SU-DHL-6 (cell line): ENCODE measurements at regions not wholly inside any gene's neighbourhood (a gene's known extent, or its start where the extent isn't known, plus 50 kb on each side); places are given as distances from the start of the nearest gene placed in this dataset.

Experiments
- H2AFZ ChIP-seq: fragments of 200-600 bp; sonication (generic); 2 replicates; pipeline ENCODE4 v1.6.1; 2014; ENCODE audit warnings: low read depth, mild to moderate bottlenecking, moderate library complexity, mixed read lengths, antibody characterized with exemption, low read length; ENCODE audit not compliant: severe bottlenecking
- H3F3A ChIP-seq: fragments of 200-600 bp; shearing (Covaris generic); 2 replicates; pipeline ENCODE4 v1.6.0; 2016; ENCODE audit warnings: antibody characterized with exemption, mild to moderate bottlenecking; ENCODE audit not compliant: insufficient read depth
- H3K27ac ChIP-seq: fragments of 200-600 bp; sonication (generic); 2 replicates; pipeline ENCODE4 v1.5.1; 2016; ENCODE audit warnings: low read depth, mild to moderate bottlenecking, low read length, moderate library complexity, mixed read lengths
- H3K27me3 ChIP-seq: fragments of 200-600 bp; sonication (generic), shearing (Covaris generic); 2 replicates; pipeline ENCODE4 v1.6.0; 2014; ENCODE audit warnings: mild to moderate bottlenecking, low read length
- H3K36me3 ChIP-seq: fragments of 200-600 bp; sonication (generic); 2 replicates; pipeline ENCODE4 v1.6.1; 2014; ENCODE audit warnings: mild to moderate bottlenecking, low read length, mixed read lengths
- H3K4me2 ChIP-seq: fragments of 300-600, 200-600 bp; shearing (Covaris generic), sonication (generic); 2 replicates; pipeline ENCODE4 v1.6.0; 2014; ENCODE audit warnings: low read length, low read depth, mild to moderate bottlenecking; ENCODE audit not compliant: poor library complexity, severe bottlenecking
- H3K4me3 ChIP-seq: fragments of 200-600 bp; sonication (generic); 2 replicates; pipeline ENCODE4 v1.5.1; 2014; ENCODE audit warnings: antibody characterized with exemption, low read length, mild to moderate bottlenecking, mixed read lengths; ENCODE audit not compliant: insufficient read depth, poor library complexity, severe bottlenecking
- H3K79me2 ChIP-seq: fragments of 200-600 bp; sonication (generic); 2 replicates; pipeline ENCODE4 v1.6.1; 2014; ENCODE audit warnings: mild to moderate bottlenecking, low read length, moderate library complexity; ENCODE audit not compliant: insufficient read depth
- H3K9ac ChIP-seq: fragments of 200-600 bp; sonication (generic); 2 replicates; pipeline ENCODE4 v1.7.0; 2014; ENCODE audit warnings: mild to moderate bottlenecking, low read length
- H3K9me2 ChIP-seq: fragments of 200-600 bp; sonication (generic); replicated peaks from 2 replicates; pipeline ENCODE4 v1.6.1; 2014; ENCODE audit warnings: low read length; ENCODE audit not compliant: insufficient read depth
- H3K9me3 ChIP-seq: fragments of 200-600 bp; sonication (generic); 2 replicates; pipeline ENCODE4 v1.6.1; 2014; ENCODE audit warnings: low read length, mixed read lengths; ENCODE audit not compliant: insufficient read depth
- H4K20me1 ChIP-seq: fragments of 200-600 bp; sonication (generic); 2 replicates; pipeline ENCODE4 v1.6.1; 2014; ENCODE audit warnings: low read depth, mild to moderate bottlenecking, antibody characterized with exemption, low read length, moderate library complexity, mixed read lengths
- EZH2phosphoT487 ChIP-seq: fragments of 200-600 bp; sonication (generic), shearing (Covaris generic); conservative IDR thresholded peaks from 2 replicates; pipeline ENCODE4 v1.6.1; 2018; ENCODE audit warnings: mild to moderate bottlenecking, antibody characterized with exemption, low read length, moderate library complexity, mixed read lengths
- TF ChIP-seq, protein P1 (sequence below): fragments of 200-600 bp; sonication (generic); IDR thresholded peaks from one replicate; pipeline ENCODE4 v1.5.1; 2017; ENCODE audit warnings: antibody characterized with exemption, mild to moderate bottlenecking, low read length, moderate library complexity; ENCODE audit not compliant: insufficient read depth, poor library complexity, severe bottlenecking

DNA sequence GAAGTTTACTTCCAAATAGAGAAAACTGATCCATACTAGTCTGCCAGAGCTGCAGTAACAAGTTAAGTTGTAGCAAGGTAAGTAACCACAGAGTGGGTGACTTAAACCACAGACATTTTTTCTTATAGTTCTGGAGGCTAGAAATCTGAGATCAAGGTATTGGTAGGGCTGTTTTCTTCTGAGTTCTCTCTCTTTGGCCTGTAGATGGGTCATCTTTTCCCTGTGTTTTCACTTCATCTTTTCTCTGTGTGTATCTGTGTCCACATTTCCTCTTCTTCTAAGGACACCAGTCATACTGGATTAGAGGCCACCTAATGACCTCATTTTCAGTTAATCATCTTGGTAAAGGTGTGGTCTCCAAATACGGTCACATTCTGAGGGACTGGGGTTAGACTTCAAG is 142.9 kb upstream of the MEX3C start:
- Histone ChIP-seq H3K9me2 (no peaks in the 10 kb centered on the region), H3K9me3 (no peaks in the 10 kb centered on the region), H3K36me3 (no peaks in the 10 kb centered on the region), H4K20me1 (no peaks in the 10 kb centered on the region), H3K4me2 (no peak overlapping the region), H3K79me2 (no peaks in the 10 kb centered on the region), H3K27ac (no peak overlapping the region), H2AFZ (no peak overlapping the region), H3F3A (no peaks in the 10 kb centered on the region), H3K27me3 (no peaks in the 10 kb centered on the region), H3K4me3 (no peak overlapping the region), H3K9ac (no peak overlapping the region)
- TF ChIP-seq EZH2phosphoT487, result no peak
- TF ChIP-seq, protein P1, sequence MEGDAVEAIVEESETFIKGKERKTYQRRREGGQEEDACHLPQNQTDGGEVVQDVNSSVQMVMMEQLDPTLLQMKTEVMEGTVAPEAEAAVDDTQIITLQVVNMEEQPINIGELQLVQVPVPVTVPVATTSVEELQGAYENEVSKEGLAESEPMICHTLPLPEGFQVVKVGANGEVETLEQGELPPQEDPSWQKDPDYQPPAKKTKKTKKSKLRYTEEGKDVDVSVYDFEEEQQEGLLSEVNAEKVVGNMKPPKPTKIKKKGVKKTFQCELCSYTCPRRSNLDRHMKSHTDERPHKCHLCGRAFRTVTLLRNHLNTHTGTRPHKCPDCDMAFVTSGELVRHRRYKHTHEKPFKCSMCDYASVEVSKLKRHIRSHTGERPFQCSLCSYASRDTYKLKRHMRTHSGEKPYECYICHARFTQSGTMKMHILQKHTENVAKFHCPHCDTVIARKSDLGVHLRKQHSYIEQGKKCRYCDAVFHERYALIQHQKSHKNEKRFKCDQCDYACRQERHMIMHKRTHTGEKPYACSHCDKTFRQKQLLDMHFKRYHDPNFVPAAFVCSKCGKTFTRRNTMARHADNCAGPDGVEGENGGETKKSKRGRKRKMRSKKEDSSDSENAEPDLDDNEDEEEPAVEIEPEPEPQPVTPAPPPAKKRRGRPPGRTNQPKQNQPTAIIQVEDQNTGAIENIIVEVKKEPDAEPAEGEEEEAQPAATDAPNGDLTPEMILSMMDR, result no peak

DNA sequence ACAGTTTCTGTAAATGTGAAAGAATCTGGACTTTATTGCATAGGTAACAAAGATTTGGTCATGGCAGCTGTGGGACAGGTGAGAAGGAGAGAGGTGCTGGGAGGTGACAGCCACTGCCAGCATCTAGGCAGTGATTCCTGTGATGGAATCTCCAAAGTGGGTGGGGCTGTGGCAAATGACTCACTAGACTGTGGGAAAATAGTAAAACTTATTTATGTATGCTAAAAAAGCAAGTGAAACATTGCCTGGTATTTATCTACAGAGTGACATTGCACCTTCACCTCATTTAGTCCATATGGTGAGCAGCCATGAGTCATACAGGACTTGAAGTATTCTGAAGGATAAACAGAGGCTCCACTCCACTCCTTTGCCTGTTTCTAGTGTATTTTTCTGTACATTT is 145.3 kb upstream of the MEX3C start:
- no peaks in the 10 kb centered on the region for H3K27me3 ChIP-seq
- H4K20me1 ChIP-seq, result no peaks in the 10 kb centered on the region
- no peaks in the 10 kb centered on the region for H3K9me2 ChIP-seq
- H3K36me3 ChIP-seq, result no peaks in the 10 kb centered on the region
- H3F3A ChIP-seq, result no peaks in the 10 kb centered on the region
- H3K79me2 ChIP-seq, result no peaks in the 10 kb centered on the region
- no peak overlapping the region for H2AFZ ChIP-seq
- no peak overlapping the region for H3K4me2 ChIP-seq
- no peak overlapping the region for H3K9ac ChIP-seq
- H3K9me3 ChIP-seq, result no peaks in the 10 kb centered on the region
- TF ChIP-seq, protein P1, result no peak
- no peak for TF ChIP-seq EZH2phosphoT487
- no peak overlapping the region for H3K4me3 ChIP-seq
- no peak overlapping the region for H3K27ac ChIP-seq

DNA sequence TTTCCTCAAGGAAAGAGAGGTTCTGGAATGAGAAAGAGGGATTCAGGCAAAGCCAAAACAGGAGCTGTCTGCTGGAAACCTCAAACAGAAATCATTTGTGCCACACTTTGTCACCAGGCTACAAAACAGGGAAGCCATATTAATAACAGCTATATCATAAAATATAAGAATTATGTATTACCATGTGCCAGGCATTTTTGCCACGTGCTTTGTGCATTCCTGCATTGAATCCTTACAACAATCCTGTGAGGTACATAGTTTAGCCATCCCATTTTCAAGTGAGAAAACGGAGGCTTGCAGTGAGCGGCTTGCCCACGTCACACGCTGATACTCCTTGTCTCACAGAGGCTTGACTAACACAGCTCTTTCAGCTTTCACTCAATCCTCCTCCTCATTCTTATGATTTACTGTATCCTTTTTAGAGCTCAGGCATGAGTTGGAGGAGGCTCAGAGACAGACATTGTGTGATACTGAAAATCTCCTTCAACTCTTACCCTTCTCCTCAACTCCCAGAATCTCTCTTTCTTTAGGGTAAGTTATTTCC is 148.4 kb upstream of the MEX3C start:
- Histone ChIP-seq H3K27me3 (no peaks in the 10 kb centered on the region), H3K4me2 (no peak overlapping the region), H3K4me3 (no peak overlapping the region), H3K9ac (no peak overlapping the region), H2AFZ (no peak overlapping the region), H3K9me3 (no peaks in the 10 kb centered on the region), H3K79me2 (no peaks in the 10 kb centered on the region), H4K20me1 (no peaks in the 10 kb centered on the region), H3K36me3 (no peaks in the 10 kb centered on the region), H3K9me2 (no peaks in the 10 kb centered on the region), H3F3A (no peaks in the 10 kb centered on the region), H3K27ac (no peak overlapping the region)
- TF ChIP-seq, protein P1, result no peak

DNA sequence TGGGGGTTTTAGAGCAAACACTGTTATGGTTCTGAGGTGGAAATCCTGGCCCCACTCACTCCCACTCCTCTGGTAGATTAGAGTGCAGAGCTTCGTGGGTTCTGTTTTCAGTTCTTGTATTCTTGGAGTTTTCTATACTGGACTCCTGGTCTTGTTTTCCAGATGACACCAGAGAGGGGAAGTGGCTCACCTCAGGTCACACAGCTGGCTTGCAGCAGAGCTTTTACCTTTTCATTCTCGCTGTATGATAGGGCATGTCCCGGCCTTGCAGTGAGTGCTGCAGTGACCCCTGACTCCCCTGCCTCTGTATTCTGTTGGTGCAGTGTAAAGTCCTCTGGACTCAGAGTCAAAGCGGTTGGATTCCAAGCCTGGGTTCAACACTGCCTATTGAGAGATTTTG is 148.9 kb upstream of the MEX3C start:
- Histone ChIP-seq H2AFZ (no peak overlapping the region), H3K9me3 (no peaks in the 10 kb centered on the region), H3K4me3 (no peak overlapping the region), H3K27me3 (no peaks in the 10 kb centered on the region), H3K9me2 (no peaks in the 10 kb centered on the region), H3K79me2 (no peaks in the 10 kb centered on the region), H3K27ac (no peak overlapping the region), H3K36me3 (no peaks in the 10 kb centered on the region), H4K20me1 (no peaks in the 10 kb centered on the region), H3K4me2 (no peak overlapping the region), H3K9ac (no peak overlapping the region), H3F3A (no peaks in the 10 kb centered on the region)
- no peak for TF ChIP-seq EZH2phosphoT487
- TF ChIP-seq, protein P1, result no peak
